GM12874 (cell line): ENCODE measurements at regions not wholly inside any gene's neighbourhood (a gene's known extent, or its start where the extent isn't known, plus 50 kb on each side); places are given as distances from the start of the nearest gene placed in this dataset.

Experiments
- CTCF ChIP-seq: IDR thresholded peaks from 2 replicates; pipeline ENCODE4 v1.5.1; 2011; ENCODE audit warnings: low read depth, mild to moderate bottlenecking, control low read depth, low read length, moderate library complexity; ENCODE audit not compliant: insufficient read depth

- no peak for TF ChIP-seq CTCF
Observed at GRCh38 chr12:9342614-9343353, 134.6 kb upstream of the PZP start.

GRCh38 chr12:9341260-9341585 is 133.0 kb upstream of the PZP start:
- TF ChIP-seq CTCF = no peak

DNA sequence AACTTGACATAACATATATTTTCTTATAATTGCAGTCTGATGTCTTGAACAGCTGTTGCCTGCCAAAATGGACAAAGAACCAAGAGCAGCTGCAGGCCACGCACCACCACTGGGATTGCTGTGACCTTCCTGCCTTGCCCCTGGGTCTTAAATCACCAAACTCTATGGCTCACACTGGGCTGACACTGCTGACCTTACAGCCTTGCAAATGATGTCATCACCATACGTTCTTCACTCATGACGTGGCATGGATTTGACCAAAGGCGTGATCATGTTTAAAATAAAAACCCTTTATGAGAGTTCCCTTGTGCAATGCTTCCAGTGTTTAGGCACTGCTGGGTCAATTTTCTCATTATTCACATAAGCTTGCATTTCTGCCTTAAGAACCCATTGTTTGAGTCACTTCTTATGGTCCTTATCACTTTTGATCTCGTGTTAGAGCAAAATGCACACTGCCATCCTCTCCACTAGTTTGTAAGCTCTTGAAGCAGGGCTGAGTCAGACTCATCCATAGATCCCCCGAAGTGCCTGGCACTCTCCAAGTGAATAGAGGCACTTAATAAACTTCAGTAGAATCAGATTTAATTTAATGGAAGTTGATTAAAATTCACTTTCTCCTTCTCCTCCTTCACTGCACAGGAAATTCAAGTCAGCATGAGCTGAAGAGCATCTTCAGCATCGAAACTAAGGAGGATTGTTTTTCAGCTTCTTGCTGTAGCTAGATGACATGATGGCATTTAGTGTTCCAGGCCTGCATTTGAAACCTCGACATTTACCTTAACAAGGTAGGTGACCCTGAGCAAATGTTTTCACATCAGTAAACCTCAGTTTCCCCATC is 132.4 kb upstream of the PZP start:
- no peak for TF ChIP-seq CTCF

DNA sequence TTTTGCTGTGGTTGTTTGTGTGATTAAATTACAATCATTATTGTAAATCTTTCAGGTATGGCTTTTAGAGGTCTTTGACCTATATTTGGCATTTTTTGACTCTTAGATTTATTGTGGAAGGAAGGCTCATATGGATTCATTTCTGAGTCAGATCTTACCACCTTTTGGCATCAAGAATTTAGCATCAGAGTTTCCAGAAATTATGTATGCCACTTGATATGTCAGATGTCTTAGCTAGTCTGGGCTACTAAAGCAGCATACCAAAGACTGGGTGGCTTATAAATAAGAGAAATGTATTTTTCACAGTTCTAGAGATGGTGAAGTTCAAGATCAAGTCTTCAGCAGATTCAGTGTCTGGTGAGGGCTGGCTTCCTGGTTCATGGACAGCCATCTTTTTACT is 129.5 kb upstream of the PZP start:
- no peak for TF ChIP-seq CTCF

GRCh38 chr12:9335867-9336266 is 127.7 kb upstream of the PZP start:
- TF ChIP-seq CTCF = no peak

- no peak for TF ChIP-seq CTCF
Observed at GRCh38 chr12:9334964-9335363, 126.8 kb upstream of the PZP start.

- no peak for TF ChIP-seq CTCF
Observed at GRCh38 chr12:9334041-9334692, 126.0 kb upstream of the PZP start.
